Right ventricle myocardium inferior (tissue), 1 donor: ENCODE measurements at regions not wholly inside any gene's neighbourhood (a gene's known extent, or its start where the extent isn't known, plus 50 kb on each side); places are given as distances from the start of the nearest gene placed in this dataset.

Experiments used
- ATAC-seq: fragments of 200-7000 bp; cut with Tn5 transposase; one replicate; pipeline ENCODE4 v1.9.1; 2020; ENCODE audit warnings: mild to moderate bottlenecking, moderate library complexity
- DNase-seq: peaks from one replicate; pipeline ENCODE4 v3.0.0; 2021; ENCODE audit errors: missing footprints
- intact Hi-C: fragments of 100-400 bp; cut with DNase I; formaldehyde crosslinking; loops from one replicate; pipeline ENCODE4 v1.11.0; 2022
- donor health status: DM: no; HTN: yes; CAD: no; lungs with severe emphysema.

DNA sequence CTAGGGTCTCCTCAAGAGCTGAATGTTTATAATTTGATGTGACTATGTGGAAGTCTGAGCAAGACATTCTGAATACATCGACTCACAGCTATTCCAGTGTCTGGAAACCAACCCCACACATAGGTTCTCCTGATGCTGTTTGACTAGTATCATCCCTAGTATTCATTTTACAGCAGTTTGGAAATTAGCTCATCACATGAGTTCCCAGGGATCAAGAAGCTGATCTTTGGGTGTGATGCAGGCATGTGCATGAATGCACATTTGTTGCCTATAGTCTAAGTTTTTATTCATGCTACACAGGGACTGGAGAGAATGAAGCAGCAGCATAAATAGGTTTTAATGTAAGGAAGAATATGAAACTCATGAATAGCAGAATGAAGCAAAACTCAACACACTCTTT is 284.3 kb upstream of the SPRED2 start:
- no peak for DNase-seq
- no peak for ATAC-seq
- intact Hi-C loops, result no loop called here

DNA sequence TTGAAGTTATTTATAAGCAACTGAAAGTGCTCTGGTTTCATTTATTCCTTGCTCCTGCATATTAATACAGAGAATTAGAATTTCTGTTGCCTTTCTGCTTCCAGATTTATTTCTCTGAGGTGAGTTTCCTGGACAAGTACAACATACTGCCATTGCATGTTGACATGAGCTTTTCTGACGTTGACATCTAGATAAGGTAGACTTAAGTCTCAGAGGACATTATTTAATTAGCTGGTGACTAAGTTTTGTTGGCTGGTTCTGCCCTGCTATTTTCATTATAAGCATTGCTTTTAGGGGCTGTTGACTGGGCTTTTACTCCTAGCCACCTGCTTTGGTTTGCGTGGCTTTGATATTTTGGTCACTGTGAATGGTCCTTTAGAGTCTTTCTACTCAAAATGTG is 282.9 kb upstream of the SPRED2 start:
- no peak for ATAC-seq
- intact Hi-C loops, result no loop called here
- no peak for DNase-seq

DNA sequence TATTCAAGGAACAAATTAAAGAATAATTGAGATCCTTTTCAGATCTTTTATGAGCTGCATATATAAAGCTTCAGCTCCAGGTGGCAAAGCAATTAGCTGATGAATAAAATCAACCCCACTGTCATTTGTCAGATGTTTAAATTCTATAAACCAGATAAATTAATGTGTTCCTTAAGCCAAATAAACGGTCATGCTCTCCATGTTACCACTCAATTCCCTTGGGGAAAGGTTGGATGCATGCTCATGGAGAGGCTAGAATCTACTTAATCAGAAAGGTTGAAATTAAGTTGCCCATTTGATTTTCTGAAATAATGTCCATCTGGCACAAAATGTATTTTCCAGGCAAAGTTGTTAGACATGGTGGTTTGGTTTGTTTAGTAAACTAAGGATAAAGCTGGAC is 282.5 kb upstream of the SPRED2 start:
- no peak for ATAC-seq
- DNase-seq, result no peak
- intact Hi-C loops, result no loop called here

DNA sequence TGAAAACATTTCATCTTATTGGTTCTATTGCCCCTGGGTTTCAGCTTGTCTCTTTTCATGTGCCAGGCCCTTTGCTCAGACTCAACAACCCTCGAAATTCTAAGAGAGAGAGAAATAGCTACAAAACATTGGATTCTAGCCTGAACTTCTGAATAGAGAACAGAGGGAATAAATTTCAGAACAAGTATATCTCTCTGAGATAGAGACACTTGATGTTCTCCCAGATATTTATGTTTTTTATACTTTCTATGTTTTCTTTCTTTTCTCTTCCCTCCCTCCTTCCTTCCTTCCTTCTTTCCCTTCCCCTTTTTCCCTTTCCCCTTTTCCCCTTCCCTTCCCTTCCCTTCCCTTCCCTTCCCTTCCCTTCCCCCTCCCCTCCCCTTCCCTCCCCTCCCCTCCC is 279.5 kb upstream of the SPRED2 start:
- no peak for DNase-seq
- intact Hi-C loops, result no loop called here
- no peak for ATAC-seq

DNA sequence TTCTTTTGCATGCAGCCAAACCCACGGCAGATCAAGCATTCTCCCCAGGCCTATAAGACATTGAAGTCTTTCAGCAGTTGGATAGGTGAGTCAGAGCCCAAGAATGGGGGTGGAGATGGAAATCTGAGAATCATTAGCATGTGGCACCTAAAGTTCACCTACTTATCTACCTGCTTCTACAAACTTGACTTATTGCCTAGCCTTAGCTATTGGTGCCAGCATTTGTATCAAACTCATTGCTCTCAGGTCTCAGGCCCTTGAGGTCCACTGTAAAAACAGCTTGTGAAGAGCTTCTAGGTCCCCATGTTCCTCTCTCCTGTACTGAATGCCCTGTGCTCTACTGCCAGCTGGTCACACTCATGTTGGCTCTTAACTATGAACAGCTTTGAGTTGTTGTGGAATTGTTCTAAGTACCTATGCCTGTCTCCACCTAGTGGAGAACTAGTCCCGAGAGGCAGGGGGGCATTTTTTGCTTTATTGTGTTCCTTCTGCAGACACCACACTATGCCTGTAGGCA is 278.4 kb upstream of the SPRED2 start:
- intact Hi-C loops, result no loop called here
- DNase-seq, result no peak
- ATAC-seq, result no peak

DNA sequence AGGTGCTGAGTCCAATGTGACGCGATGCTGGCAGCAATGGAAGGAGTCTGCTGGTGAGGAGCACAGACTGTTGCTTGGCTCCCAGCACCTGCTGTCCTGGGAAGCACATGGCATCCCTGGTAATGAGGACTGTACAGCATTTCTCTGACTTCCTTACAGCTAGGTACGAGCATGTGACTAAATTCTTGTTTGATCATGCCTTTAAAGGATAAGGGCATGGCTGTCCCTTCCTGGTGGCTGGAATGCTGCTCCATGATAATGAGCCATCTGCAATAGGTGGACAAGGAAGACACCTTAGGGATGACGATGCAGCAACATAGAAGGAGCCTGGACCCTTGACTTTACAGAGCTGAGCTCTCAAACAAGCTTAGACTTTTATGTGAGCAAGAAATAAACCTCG is 278.0 kb upstream of the SPRED2 start:
- intact Hi-C loops, result no loop called here
- ATAC-seq (no peak), DNase-seq (no peak)

DNA sequence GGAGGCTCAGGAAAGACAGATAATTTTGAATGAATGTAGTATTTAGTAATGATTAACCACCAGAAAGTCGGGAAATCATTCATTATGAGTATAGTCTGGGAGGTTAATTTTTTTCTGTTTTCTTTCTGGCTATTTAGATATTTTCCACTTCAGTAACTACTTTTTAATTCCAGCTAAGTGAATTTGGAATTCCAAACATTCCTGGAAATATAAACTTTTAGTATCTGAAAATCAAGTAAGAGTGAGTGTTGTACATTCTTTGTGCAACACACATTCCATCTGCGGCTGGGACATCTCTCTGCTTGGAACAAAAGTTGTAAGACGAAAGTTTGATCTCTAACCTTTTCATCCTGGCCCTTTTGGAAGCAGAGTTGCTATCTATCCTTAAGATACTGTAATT is 275.7 kb upstream of the SPRED2 start:
- DNase-seq, result no peak
- intact Hi-C loops, result no loop called here
- no peak for ATAC-seq

DNA sequence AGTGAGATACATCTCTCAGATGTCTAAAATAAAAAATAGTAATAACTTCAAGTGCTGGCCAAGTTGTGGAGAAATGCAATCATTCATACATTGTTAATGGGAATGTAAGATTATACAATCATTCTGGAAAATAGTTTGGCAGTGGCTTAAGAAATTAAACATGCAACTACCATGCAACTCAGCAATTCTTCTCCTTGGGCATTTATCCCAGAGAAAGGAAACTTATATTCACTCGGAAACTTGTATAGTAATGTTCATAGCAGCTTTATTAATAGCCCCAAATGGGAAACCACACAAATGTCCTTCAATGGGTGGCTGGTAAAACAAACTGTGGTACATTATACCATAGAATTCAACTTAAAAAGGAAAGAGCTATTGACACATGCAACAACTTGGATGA is 274.0 kb upstream of the SPRED2 start:
- intact Hi-C loops, result no loop called here
- ATAC-seq (no peak), DNase-seq (no peak)

DNA sequence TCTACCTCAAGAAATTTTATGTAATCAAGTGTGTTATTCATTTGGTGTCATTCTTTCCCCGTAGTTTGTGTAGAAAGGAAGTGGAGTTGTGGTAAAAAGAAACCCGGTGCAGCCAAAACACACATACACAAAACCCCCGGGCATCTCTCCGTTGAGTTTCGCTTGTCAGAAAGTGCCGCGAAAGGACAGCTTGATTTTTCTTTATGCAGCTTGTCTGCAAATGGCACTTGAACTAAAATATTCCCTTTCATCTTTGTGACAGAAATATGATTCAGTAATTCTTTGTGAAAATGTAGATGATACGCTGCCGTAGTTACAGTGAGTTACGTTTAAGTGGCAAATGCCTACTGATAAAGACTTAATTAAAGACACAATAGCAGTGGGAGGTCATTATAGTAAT is 268.8 kb upstream of the SPRED2 start:
- intact Hi-C loops, result no loop called here
- no peak for ATAC-seq
- no peak for DNase-seq

DNA sequence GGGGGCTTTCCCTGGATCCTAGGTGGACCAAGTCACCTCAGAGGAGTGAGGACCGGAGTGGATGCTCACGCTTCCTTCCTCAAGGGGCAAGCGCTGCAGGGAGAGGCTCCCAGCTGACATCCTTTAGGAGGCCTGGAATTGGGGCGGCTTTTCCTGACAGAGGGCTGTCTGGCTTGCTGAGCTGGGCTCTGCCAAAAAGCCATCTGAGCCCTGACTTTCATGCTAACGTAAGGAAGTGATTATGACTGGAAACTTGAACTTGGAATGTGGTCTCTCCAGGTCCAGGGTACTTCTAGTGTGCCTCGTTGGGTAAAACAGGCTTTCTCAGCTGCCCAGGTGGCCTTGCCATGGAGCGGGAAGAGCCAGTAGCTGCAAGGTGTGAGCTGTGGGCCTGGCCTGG is 268.3 kb upstream of the SPRED2 start:
- ATAC-seq, result no peak
- no peak for DNase-seq
- intact Hi-C loops, result no loop called here

DNA sequence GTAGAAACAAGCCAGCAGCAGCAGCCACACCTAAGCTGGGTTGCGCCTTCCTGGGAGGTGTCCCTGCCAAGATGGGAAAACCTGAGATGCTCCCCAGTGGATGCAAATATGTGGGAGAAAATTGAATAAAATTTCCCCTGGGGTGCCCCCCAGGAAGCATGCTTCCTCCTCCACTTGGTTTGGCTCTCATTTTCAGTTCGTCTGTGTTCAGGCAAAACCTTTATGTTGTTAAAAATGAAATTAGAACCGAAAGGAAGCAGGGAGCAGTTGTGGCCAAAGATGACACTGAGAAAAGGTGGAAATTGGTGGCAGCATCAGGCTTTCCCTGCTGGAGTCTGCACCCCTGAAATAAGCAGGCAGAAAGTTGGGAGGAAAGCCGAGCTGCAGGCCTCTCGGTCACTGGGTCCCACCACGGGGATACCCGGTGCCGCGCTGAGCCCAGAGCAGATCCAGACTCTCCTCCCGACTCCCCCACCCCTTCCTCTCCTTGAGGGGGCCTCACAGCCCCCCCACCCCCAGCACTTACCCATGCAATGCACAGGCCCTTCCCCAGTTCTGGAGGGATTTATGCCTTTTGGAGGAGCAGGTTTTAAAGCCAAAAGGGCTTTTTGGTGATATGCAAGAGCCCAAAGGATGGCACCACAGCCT is 267.7 kb upstream of the SPRED2 start:
- intact Hi-C loops, result no loop called here
- peak; percentile 65 for DNase-seq
- no peak for ATAC-seq

DNA sequence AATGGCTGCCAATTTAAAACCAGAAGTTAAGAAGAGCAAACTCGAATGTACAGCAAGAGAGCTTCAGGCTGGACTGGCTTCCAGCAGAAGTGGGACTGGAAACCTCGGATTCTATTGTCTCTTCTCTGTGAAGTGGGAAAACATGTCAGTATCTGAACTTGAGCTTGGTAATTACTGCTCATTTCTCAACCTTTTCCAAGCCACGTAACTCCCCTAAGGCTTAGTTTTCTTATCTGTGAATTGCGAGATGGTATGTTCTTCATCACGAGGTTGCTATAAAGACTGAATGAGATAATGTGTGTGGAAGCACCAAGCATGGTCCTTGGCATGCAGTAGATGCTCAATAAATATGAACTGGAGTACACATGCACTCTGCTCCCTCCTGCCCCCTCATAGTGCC is 259.4 kb upstream of the SPRED2 start:
- DNase-seq, result no peak
- ATAC-seq, result no peak
- intact Hi-C loops, result no loop called here

DNA sequence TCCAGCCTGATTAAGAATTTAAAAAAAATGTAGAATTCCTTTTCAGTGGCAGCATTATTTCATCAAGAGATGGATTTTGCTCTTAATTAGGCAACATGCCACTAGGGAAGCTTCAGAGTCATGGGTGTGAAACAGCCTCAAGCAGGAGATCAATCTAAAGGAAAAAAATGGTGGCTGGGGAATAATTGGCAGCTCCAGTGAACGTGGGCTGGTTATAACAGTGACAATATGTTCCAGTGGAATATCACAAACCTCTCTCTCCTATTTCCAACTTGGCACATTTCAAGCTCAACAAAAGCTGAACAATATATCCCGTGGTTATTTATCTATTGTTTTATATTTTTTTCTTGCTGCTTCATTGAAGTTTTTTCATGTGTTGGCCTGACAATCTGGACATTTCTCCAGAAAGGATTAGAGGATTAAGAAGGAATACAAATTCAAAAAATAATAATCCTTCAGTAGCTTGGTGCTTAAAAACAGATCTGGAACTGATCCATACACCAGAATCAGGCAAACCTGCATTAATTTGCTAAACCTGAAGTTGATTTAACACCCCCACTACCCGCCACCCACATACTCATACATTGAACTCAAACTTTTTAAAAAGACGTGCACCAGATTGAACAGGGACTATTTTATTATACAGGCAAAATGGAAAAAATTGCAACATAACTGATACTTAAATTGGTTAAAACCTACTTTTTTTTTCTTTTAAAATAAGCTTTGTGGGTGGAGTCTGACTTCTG is 255.9 kb upstream of the SPRED2 start:
- ATAC-seq (no peak), DNase-seq (no peak)
- intact Hi-C loops, result no loop called here

DNA sequence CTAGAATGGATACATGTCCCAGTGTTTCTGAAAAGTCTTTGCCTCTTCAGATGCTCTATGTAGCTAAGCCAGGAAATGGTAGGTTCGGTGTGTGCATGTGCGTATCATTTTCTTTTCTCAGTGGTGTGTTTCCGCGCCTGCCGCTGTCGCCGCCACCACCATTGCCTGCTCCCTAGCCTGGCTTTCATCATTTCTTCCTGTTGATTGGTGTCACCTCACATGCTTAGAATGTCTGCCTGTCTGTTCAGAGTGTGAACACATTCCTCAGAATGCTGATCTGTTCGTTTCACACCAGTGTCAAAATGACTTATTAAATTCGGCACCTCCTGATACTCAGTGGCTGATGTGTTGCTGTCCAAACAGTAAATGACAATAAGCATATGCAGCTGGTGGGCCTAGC is 255.2 kb upstream of the SPRED2 start:
- ATAC-seq (peak; percentile 60), DNase-seq (no peak)
- intact Hi-C loops, result no loop called here

DNA sequence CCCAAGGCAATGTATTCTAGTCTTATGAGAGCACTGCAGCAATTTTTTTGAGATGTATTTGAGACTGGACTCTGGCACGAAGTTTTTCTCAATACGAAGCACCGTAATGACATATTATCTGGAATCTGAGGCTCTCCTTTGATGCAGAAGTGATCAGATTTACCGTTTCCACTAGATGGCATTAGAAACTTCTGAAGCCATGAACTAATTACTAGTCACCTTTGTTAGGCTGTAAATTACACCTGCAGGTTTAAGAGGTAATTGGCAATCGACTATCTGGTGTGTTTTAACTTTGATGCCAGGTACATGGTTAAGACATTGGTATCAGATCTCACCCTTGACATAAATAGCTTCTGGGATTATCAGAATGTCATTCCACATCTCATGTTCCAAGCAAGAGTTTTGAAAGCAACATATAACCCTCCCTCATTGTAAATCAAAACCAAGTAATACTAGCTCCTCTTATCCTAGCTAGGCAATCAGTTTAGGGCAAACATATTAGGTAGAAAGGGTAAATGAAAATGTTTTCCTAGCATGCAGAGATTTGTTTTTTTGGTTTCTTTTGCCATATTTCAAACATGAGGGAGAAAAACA is 254.6 kb upstream of the SPRED2 start:
- DNase-seq (no peak), ATAC-seq (no peak)
- intact Hi-C loops, result no loop called here

DNA sequence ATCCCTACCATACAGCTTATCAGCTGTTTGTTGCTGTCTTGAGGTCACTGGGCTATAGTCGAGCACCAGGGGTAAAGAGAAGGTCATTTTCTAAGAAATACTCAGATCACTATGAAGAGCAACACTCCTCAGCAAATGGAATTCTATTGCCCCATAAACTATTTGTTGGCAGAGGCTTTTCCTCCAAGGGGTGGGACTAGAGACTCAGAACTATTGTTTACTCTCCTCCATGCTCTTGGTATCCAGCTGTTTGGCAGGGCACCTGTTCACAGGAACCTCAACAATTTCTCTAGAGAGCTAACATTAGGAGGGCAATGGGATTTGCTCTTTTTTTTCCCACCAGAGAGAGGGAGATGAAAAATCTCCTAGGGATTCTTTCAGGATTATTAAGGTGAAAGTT is 249.1 kb upstream of the SPRED2 start:
- ATAC-seq, result no peak
- DNase-seq, result no peak
- intact Hi-C loops, result no loop called here

DNA sequence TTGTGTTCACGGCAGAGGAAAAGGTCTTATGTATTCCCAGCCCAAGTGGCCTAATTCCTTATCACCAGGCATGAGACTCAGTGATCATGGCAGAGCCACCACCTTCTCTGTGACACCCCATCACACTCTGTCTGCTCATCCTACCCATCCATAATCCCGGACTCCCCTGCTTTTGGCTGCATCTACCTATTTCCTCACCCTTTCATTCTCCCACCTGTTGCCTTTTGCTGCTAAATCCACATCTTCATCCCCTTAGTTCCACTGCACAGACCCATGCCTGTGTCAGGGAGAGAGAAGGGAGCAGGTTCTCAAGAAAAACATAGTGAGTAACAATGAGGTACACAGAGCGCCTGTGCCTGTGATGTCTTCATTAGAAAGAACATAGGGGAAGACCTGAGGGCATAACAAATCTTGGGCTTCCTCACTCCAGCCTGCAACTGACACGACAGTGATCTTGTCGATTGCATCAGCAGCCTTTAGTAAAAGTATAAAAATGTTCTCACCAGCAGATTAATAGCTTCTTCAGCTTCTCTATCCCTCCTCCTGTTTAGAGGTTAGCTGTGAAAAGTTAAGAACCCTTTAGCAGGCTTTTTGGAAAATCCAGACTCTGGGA is 246.5 kb upstream of the SPRED2 start:
- intact Hi-C loops, result no loop called here
- DNase-seq (no peak), ATAC-seq (no peak)

DNA sequence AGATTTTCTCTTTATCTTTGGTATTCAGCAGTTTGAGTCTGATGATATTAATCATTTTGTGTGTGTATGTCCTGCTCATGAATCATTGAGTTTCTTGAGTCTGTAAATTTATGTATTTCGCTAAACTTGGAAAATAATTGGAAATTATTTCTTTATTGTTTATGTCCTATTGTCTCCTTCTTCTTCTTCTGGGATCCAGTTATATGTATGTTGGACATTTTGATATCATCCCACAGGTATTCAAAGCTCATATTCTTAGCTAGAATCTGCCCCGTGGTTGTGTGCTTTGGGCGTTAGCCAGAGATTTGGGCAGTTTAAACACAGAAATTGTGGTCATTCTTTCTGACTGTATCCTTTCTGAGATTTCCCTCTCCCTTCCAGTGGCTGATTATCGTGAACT is 243.0 kb upstream of the SPRED2 start:
- DNase-seq, result no peak
- no peak for ATAC-seq
- intact Hi-C loops, result no loop called here

DNA sequence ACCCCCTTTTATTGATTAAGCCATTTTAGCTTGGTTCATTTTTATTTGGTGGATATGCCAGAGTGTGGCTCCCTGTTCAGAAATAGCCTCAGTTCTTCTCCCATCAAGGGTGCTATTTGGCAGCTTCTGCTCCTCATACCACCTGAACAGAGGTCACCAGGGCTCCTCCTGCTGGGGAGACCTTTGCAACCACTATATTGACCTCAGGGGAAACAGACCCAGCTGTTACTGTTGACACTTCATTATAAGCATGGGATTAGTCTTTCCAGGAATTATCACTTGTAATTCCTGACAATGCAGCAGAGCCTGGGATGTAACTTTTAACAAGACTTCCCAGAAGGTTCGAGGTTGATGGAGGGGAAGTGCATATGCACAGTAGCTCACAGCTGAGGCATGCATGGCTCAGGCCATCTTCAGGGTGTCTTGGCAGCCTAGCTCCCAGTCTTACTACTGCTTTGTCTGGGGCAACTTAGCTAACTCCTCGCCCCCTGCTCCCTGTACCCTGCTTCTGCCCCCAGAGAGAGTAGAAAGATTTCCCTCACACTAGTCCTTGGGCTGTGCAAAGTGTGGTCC is 239.4 kb upstream of the SPRED2 start:
- ATAC-seq (no peak), DNase-seq (no peak)
- intact Hi-C loops, result no loop called here

DNA sequence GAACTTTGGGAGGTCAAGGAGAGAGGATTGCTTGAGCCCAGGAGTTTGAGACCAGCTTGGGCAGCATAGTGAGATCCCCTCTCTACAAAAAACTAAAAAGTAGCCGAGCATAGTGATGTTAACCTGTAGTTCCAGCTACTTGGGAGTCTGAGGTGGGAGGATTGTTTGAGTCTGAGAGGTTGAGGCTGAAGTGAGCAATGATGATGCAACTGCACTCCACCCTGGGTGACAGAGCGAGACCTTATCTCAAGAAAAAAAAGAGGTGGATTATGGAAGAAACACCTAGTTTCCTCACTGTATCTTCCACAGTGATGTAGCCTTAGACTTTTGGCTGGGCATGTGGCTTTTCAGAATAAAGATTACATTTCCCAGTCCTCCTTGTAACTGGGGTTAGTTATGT is 237.2 kb upstream of the SPRED2 start:
- intact Hi-C loops, result no loop called here
- no peak for ATAC-seq
- no peak for DNase-seq
